ENCODE measurements at regions not wholly inside any gene's neighbourhood (a gene's known extent, or its start where the extent isn't known, plus 50 kb on each side); places are given as distances from the start of the nearest gene placed in this dataset.

DNA sequence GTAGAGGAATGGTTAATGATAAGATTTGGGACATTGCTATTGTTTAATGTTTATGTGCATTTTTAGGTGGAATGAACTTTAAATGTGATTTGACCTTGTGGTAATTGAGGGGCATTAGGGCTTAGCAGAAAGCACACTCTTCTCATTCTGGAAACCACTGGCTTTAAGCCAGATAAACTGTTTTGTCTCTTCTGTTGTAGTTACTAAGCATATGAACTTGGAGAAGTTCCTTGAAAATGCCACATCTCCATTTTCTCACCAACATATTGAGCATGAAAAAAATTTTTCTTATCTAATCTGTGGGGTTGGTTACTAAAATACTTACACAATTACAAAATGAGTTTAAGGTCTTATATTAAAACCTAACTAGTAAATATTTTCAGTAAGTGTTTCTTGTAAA is 70.8 kb upstream of the FSHR start:
- TF ChIP-seq, protein P1, sequence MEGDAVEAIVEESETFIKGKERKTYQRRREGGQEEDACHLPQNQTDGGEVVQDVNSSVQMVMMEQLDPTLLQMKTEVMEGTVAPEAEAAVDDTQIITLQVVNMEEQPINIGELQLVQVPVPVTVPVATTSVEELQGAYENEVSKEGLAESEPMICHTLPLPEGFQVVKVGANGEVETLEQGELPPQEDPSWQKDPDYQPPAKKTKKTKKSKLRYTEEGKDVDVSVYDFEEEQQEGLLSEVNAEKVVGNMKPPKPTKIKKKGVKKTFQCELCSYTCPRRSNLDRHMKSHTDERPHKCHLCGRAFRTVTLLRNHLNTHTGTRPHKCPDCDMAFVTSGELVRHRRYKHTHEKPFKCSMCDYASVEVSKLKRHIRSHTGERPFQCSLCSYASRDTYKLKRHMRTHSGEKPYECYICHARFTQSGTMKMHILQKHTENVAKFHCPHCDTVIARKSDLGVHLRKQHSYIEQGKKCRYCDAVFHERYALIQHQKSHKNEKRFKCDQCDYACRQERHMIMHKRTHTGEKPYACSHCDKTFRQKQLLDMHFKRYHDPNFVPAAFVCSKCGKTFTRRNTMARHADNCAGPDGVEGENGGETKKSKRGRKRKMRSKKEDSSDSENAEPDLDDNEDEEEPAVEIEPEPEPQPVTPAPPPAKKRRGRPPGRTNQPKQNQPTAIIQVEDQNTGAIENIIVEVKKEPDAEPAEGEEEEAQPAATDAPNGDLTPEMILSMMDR (IDR thresholded peaks at IDR 0.05): no peak
- TF ChIP-seq GABPA (IDR thresholded peaks at IDR 0.05; ENCODE audit: low read depth): no peak
- no peak for TF ChIP-seq JUND (IDR thresholded peaks at IDR 0.05)
- TF ChIP-seq, protein P2, sequence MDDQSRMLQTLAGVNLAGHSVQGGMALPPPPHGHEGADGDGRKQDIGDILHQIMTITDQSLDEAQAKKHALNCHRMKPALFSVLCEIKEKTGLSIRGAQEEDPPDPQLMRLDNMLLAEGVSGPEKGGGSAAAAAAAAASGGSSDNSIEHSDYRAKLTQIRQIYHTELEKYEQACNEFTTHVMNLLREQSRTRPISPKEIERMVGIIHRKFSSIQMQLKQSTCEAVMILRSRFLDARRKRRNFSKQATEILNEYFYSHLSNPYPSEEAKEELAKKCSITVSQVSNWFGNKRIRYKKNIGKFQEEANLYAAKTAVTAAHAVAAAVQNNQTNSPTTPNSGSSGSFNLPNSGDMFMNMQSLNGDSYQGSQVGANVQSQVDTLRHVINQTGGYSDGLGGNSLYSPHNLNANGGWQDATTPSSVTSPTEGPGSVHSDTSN (IDR thresholded peaks at IDR 0.05): no peak

Data from SK-N-SH (cell line).